ENCODE measurements at regions not wholly inside any gene's neighbourhood (a gene's known extent, or its start where the extent isn't known, plus 50 kb on each side); places are given as distances from the start of the nearest gene placed in this dataset.

GRCh38 chr20:17857639-17858449 lies 110.8 kb downstream of the SNX5 start:
- Histone ChIP-seq H3K4me2 (replicated peaks; ENCODE audit: low read depth, low read length, poor library complexity, severe bottlenecking) (peak overlapping the region; percentile 72), H3K9ac (ENCODE audit: low read length) (no peak overlapping the region), H3K4me1 (ENCODE audit: control insufficient read depth in 2 of 2, insufficient read depth in 2 of 2, low read length in 2 of 2) (peaks cover 84 to 85% of the 10 kb centered on the region in 2 donors), H3K79me2 (ENCODE audit: control insufficient read depth, insufficient read depth, low read length) (no peaks in the 10 kb centered on the region), H3K9me3 (ENCODE audit: control extremely low read depth in 1 of 3, control insufficient read depth in 2 of 3, insufficient read depth in 1 of 3, low read length in 2 of 3) (peaks cover 0 to 12% (median 0%) of the 10 kb centered on the region in 3 donors), H4K20me1 (ENCODE audit: control insufficient read depth, insufficient read depth, low read length, poor library complexity, severe bottlenecking) (no peaks in the 10 kb centered on the region), H3K36me3 (replicated peaks in 1 of 2; ENCODE audit: control extremely low read depth in 1 of 2, control insufficient read depth in 1 of 2, extremely low read depth in 1 of 2, insufficient read depth in 2 of 2, low read length in 1 of 2) (no peaks in the 10 kb centered on the region), H3K4me3 (ENCODE audit: control extremely low read depth in 1 of 5, extremely low read depth in 1 of 5, insufficient read depth in 1 of 5, low read depth in 2 of 5, low read length in 4 of 5) (no peak overlapping the region), H2AFZ (ENCODE audit: insufficient read depth, low read depth, low read length, poor library complexity, severe bottlenecking) (no peak overlapping the region), H3K27ac (ENCODE audit: low read length in 2 of 2) (peak overlapping the region; percentile 47 to 76), H3K27me3 (replicated peaks in 1 of 4; ENCODE audit: control extremely low read depth in 1 of 4, control insufficient read depth in 3 of 4, insufficient read depth in 4 of 4, low read length in 3 of 4) (no peaks in the 10 kb centered on the region)
- Mint-ChIP-seq H3K4me3 (peak overlapping the region; percentile 24), H3K9me3 (ENCODE audit: insufficient read depth) (no peaks in the 10 kb centered on the region), H3K27me3 (peaks cover 11% of the 10 kb centered on the region), H3K4me1 (peaks cover 83% of the 10 kb centered on the region), H3K27ac (peak overlapping the region; percentile 80)
- intact Hi-C loops (cut with micrococcal nuclease), result loop anchor here (2.0 to 10.0 kb wide), 4 partner anchors 21 to 176 kb away; partner anchors contain the start of genes MGME1, RRBP1 and SNX5
- POLR2A ChIA-PET, result interaction anchor here (0.9 to 1.4 kb wide), 2 partner anchors 35 to 175 kb away, joined by 3 to 7 read pairs; partner anchors contain the start of gene RRBP1
- CTCF ChIA-PET, result interaction anchor here (0.7 to 4.7 kb wide), 5 partner anchors 22 to 175 kb away, joined by 3 to 18 read pairs (median 7); partner anchors contain the start of gene RRBP1
- no peak for TF ChIP-seq CTCF (IDR thresholded peaks at IDR 0.05)
- no peak for TF ChIP-seq EZH2 (IDR thresholded peaks at IDR 0.05; ENCODE audit: borderline replicate concordance, insufficient read depth, low read depth, low read length, poor library complexity, severe bottlenecking)
- ATAC-seq (ENCODE audit: low read depth) (no peak), DNase-seq (no peak)
- 100% methylated on average over 2 of the region's 4 CpGs for WGBS (ENCODE audit: insufficient coverage)
